IPS DF 6.9 (cell line): ENCODE measurements at regions not wholly inside any gene's neighbourhood (a gene's known extent, or its start where the extent isn't known, plus 50 kb on each side); places are given as distances from the start of the nearest gene placed in this dataset.

Source experiments
- DNase-seq: peaks from one replicate; pipeline ENCODE4 v3.0.0-alpha.2; 2013; ENCODE audit warnings: low read depth, low spot score
- H3K27ac ChIP-seq: one replicate; pipeline ENCODE4 v1.5.1; 2013; ENCODE audit warnings: low read length, control low read depth
- H3K27me3 ChIP-seq: 2 replicates; pipeline ENCODE4 v1.6.1; 2013; ENCODE audit warnings: mild to moderate bottlenecking, low read length; ENCODE audit not compliant: control insufficient read depth, insufficient read depth
- H3K36me3 ChIP-seq: 2 replicates; pipeline ENCODE4 v1.6.1; 2013; ENCODE audit warnings: low read length; ENCODE audit not compliant: control insufficient read depth, insufficient read depth
- H3K4me1 ChIP-seq: 2 replicates; pipeline ENCODE4 v1.6.1; 2013; ENCODE audit warnings: low read length; ENCODE audit not compliant: control insufficient read depth, insufficient read depth
- H3K4me3 ChIP-seq: 2 replicates; pipeline ENCODE4 v1.5.1; 2013; ENCODE audit warnings: mild to moderate bottlenecking, low read length
- H3K9me3 ChIP-seq: 2 replicates; pipeline ENCODE4 v1.6.1; 2013; ENCODE audit warnings: low read length, inconsistent platforms; ENCODE audit not compliant: control insufficient read depth, insufficient read depth
- WGBS: extraction: QIAGEN DNeasy Blood & Tissue Kit; methylation state at CpG from one replicate; pipeline ENCODE4 v1.1.7; 2013; ENCODE audit warnings: mixed read lengths, missing lambda C conversion rate; ENCODE audit not compliant: insufficient read length, insufficient coverage; 5-methylcytosine and 5-hydroxymethylcytosine counted together

GRCh38 chr19:13712767-13713201 is 51.5 kb upstream of the MRI1 start:
- Histone ChIP-seq H3K4me1 (no peaks in the 10 kb centered on the region), H3K9me3 (no peaks in the 10 kb centered on the region), H3K27me3 (no peaks in the 10 kb centered on the region), H3K4me3 (no peak overlapping the region), H3K27ac (no peak overlapping the region), H3K36me3 (no peaks in the 10 kb centered on the region)
- no CpG with 5 or more reads among the region's 7 CpGs for WGBS
- DNase-seq, result no peak

DNA sequence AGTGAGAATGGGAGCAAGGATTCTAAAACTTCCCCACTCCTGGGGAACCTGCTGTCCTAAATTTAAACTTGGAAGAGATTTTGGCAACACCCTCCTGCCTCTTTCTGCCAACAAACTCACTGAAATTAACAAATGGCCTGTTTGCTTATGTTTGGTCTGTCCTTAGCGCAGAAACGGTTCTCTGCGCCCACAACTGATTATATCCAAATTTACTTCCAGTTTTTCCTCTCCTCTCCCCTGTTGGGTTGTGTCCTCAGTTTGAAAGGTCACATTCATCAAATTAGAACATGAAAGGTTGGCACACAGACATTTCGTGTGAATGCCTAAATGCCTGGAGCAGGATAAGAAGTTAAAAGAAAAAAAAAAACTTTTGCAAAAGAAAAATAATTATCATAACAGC is 56.4 kb upstream of the MRI1 start:
- H3K36me3 ChIP-seq, result no peaks in the 10 kb centered on the region
- H3K9me3 ChIP-seq, result no peaks in the 10 kb centered on the region
- H3K27ac ChIP-seq, result no peak overlapping the region
- no peaks in the 10 kb centered on the region for H3K4me1 ChIP-seq
- H3K27me3 ChIP-seq, result no peaks in the 10 kb centered on the region
- DNase-seq, result no peak
- no peak overlapping the region for H3K4me3 ChIP-seq
- no CpG with 5 or more reads among the region's 4 CpGs for WGBS

DNA sequence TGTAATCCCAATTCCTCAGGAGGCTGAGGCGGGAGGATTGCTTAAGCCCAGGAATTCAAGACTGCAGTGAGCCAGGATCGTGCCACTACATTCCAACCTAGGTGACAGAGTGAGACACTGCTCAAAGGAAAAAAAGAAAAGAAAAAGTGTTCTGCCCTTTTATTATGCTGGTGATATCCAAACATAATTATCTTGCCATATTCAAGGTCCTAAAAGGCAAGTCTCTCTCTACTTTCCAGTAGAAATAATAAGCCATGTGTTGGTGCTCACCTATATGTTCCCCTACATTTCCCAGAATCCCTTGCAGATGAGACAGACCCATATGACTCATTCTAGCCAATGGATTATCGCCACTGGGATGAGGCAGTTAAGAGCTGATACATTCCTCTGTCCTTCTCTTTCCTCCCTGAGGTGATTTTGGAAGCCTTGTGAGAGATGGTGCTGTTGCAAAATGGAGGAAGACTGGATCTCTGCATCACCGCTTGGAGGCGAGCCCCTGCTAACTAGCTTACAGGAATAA is 58.3 kb upstream of the MRI1 start:
- Histone ChIP-seq H3K9me3 (no peaks in the 10 kb centered on the region), H3K4me1 (no peaks in the 10 kb centered on the region), H3K4me3 (no peak overlapping the region), H3K36me3 (no peaks in the 10 kb centered on the region), H3K27ac (no peak overlapping the region), H3K27me3 (no peaks in the 10 kb centered on the region)
- WGBS, result no CpG with 5 or more reads among the region's 5 CpGs
- no peak for DNase-seq

DNA sequence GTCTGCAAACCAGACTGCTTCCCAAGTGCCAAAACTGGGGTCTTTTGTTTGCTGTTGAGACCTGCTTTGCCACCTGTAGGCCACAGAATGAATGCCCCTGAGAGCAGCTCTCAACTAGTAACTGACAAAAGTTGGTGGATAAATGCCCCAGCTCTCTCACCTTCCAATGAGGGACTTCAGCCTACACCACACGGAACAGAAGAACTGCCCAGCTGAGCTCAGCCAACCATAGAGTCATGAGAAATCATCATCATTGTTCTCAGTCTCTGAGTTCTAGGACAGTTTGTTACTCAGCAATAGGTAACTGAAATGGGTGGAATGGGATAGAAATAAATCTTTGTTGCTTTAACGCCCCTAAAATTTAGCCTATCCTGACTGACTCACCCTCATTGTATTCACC is 59.1 kb upstream of the MRI1 start:
- no peaks in the 10 kb centered on the region for H3K9me3 ChIP-seq
- H3K4me1 ChIP-seq, result no peaks in the 10 kb centered on the region
- no peak overlapping the region for H3K4me3 ChIP-seq
- no peak for DNase-seq
- H3K36me3 ChIP-seq, result no peaks in the 10 kb centered on the region
- WGBS, result no CpG with 5 or more reads among the region's 2 CpGs
- no peaks in the 10 kb centered on the region for H3K27me3 ChIP-seq
- H3K27ac ChIP-seq, result no peak overlapping the region

DNA sequence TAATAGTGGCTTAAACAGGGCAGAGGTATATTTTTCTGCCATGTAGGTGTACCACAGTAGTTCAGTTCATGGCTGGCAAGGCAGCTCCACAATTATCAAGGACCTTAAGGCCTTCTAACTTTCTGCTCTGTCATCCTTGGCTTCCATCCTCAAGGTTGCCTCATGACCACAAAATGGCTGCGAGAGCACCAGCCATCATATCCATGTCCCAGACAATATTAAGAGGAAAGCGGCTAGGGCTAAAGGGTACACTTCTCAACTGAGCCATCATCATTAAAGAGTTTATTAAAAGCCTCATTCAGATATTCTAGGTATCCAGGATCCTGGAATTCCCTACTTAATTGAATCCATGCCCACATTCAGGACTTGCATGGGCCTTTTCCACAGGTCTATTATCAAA is 62.7 kb upstream of the MRI1 start:
- no peak for DNase-seq
- Histone ChIP-seq H3K36me3 (no peaks in the 10 kb centered on the region), H3K9me3 (no peaks in the 10 kb centered on the region), H3K4me1 (no peaks in the 10 kb centered on the region), H3K27me3 (no peaks in the 10 kb centered on the region), H3K4me3 (no peak overlapping the region), H3K27ac (no peak overlapping the region)
- WGBS, result no CpG with 5 or more reads among the region's 2 CpGs

GRCh38 chr19:13700621-13701020 is 63.7 kb upstream of the MRI1 start:
- no peak overlapping the region for H3K4me3 ChIP-seq
- WGBS, result no CpG with 5 or more reads among the region's 8 CpGs

GRCh38 chr19:13699786-13700185 is 64.5 kb upstream of the MRI1 start:
- Histone ChIP-seq H3K9me3 (no peaks in the 10 kb centered on the region), H3K4me3 (no peak overlapping the region), H3K36me3 (no peaks in the 10 kb centered on the region), H3K27ac (no peak overlapping the region), H3K4me1 (no peaks in the 10 kb centered on the region), H3K27me3 (no peaks in the 10 kb centered on the region)
- no peak for DNase-seq
- no CpG with 5 or more reads among the region's 4 CpGs for WGBS

More at GRCh38 chr19:13700621-13701020, 63.7 kb upstream of the MRI1 start:
- no peaks in the 10 kb centered on the region for H3K36me3 ChIP-seq
- H3K27me3 ChIP-seq, result no peaks in the 10 kb centered on the region
- H3K27ac ChIP-seq, result no peak overlapping the region
- no peaks in the 10 kb centered on the region for H3K9me3 ChIP-seq
- H3K4me1 ChIP-seq, result no peaks in the 10 kb centered on the region
- DNase-seq, result no peak

DNA sequence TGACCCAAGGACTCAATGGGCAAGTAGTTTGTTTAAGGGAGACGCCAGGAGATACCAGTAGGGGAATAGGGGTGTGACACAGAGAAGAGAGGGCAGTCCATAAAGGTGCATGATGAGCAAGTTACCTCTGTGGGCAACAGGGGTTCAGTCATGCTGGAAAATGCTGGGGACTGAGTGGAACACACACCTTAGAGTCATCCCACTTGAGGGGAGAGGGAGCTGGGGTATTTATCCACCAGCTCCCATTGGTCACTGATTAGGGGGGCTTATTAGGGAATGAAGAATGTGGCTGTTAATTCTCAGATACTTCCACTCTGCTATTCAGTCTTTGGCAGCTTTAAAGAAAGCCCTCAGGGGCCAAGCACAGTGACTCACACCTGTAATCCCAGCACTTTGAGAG is 67.5 kb upstream of the MRI1 start:
- no peak overlapping the region for H3K4me3 ChIP-seq
- no peak overlapping the region for H3K27ac ChIP-seq
- no peaks in the 10 kb centered on the region for H3K27me3 ChIP-seq
- no peaks in the 10 kb centered on the region for H3K36me3 ChIP-seq
- no peak for DNase-seq
- H3K4me1 ChIP-seq, result no peaks in the 10 kb centered on the region
- no peaks in the 10 kb centered on the region for H3K9me3 ChIP-seq
- no CpG with 5 or more reads among the region's 1 CpG for WGBS

- no peak overlapping the region for H3K27ac ChIP-seq
- WGBS, result no CpG with 5 or more reads among the region's 4 CpGs
- no peak for DNase-seq
- no peaks in the 10 kb centered on the region for H3K4me1 ChIP-seq
- no peak overlapping the region for H3K4me3 ChIP-seq
- no peaks in the 10 kb centered on the region for H3K36me3 ChIP-seq
- no peaks in the 10 kb centered on the region for H3K27me3 ChIP-seq
- no peaks in the 10 kb centered on the region for H3K9me3 ChIP-seq
These were observed 70.4 kb upstream of the MRI1 start for GRCh38 chr19:13693889-13694288.

DNA sequence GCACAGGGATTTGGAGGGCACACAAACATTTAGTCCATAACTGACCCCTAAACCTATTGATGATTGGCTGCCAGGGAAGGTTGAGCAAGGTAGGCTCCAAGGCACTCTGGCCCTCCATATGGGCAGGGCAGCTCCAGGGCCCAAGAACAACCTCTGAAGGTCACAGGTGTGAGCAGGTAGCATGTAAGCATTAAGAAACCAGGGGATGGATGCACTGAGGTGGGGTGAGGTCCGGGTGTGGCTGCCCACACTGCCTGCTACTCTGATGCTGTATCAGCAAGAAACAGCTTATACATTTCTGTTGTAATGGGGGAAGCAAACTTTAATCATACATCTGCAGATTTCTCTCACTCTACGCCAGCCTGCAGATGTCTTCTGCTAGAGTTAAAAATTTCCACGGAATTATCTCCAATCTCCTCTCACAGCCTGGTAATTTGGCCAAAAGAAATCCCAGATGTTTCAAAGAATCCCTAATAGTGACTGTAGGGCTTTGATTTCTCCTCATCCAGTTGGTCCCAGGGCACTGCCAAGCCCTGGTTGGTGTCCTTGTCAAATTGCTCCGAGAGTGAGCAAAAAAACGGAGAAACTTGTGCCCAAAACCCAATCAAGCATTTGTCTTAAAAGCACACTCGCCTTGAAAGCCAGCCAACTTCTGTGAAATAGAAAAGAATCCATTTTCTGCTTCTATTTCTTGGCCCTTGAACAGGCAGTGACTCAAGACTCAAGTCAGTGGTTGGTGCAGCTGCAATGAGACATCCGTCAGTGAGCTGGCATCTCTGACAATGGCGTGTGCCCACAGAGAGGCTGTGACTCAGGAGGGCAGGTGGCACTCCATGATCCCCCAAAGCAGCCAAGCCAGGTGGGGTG is 72.5 kb upstream of the MRI1 start:
- Histone ChIP-seq H3K4me1 (no peaks in the 10 kb centered on the region), H3K9me3 (no peaks in the 10 kb centered on the region), H3K27me3 (no peaks in the 10 kb centered on the region), H3K36me3 (no peaks in the 10 kb centered on the region), H3K27ac (no peak overlapping the region), H3K4me3 (no peak overlapping the region)
- WGBS, result no CpG with 5 or more reads among the region's 8 CpGs
- no peak for DNase-seq

GRCh38 chr19:13689085-13689484 is 75.2 kb upstream of the MRI1 start:
- peak; percentile 58 for DNase-seq
- Histone ChIP-seq H3K36me3 (no peaks in the 10 kb centered on the region), H3K27ac (no peak overlapping the region), H3K4me1 (no peaks in the 10 kb centered on the region), H3K27me3 (no peaks in the 10 kb centered on the region), H3K9me3 (no peaks in the 10 kb centered on the region), H3K4me3 (no peak overlapping the region)
- WGBS, result no CpG with 5 or more reads among the region's 3 CpGs
